ENCODE measurements at regions not wholly inside any gene's neighbourhood (a gene's known extent, or its start where the extent isn't known, plus 50 kb on each side); places are given as distances from the start of the nearest gene placed in this dataset.

GRCh38 chr22:26087816-26088215 lies 81.4 kb upstream of the SEZ6L start:
- Histone ChIP-seq H2BK15ac (ENCODE audit: low read length) (no peak overlapping the region), H3K23me2 (ENCODE audit: low read depth, low read length) (no peaks in the 10 kb centered on the region; the same call in 1 of the 2 replicates), H3K27ac (ENCODE audit: low read depth, low read length) (no peak overlapping the region), H3K79me2 (ENCODE audit: control insufficient read depth in 1 of 2, insufficient read depth in 2 of 2, low read length in 2 of 2) (no peaks in the 10 kb centered on the region), H3K4ac (replicated peaks; ENCODE audit: insufficient read length, low read depth, low read length) (no peak overlapping the region), H3K36me3 (ENCODE audit: control insufficient read depth in 2 of 4, insufficient read depth in 4 of 4, low read length in 3 of 4) (no peaks in the 10 kb centered on the region), H4K91ac (replicated peaks; ENCODE audit: insufficient read length, low read length) (no peak overlapping the region), H3K23ac (ENCODE audit: insufficient read length) (no peak overlapping the region), H4K20me1 (replicated peaks in 1 of 2; ENCODE audit: control insufficient read depth in 1 of 2, insufficient read depth in 2 of 2, low read length in 2 of 2) (no peaks in the 10 kb centered on the region), H3K18ac (ENCODE audit: extremely low read depth, low read length) (no peak overlapping the region), H4K8ac (ENCODE audit: extremely low read depth, insufficient read depth, low read length) (no peak overlapping the region), H3K9me3 (ENCODE audit: insufficient read depth in 2 of 2, low read depth in 1 of 2, low read length in 1 of 2) (no peaks in the 10 kb centered on the region), H3K79me1 (ENCODE audit: low read depth, low read length) (no peaks in the 10 kb centered on the region), H3K4me2 (ENCODE audit: insufficient read depth in 1 of 2, low read depth in 2 of 2, low read length in 2 of 2) (no peak overlapping the region), H4K5ac (ENCODE audit: insufficient read length, low read depth, low read length) (no peak overlapping the region), H2AK5ac (ENCODE audit: low read depth, low read length) (no peak overlapping the region), H2BK20ac (ENCODE audit: low read length) (no peak overlapping the region), H3K4me1 (replicated peaks in 1 of 4; ENCODE audit: control insufficient read depth in 3 of 4, insufficient read depth in 4 of 4, low read length in 3 of 4) (no peaks in the 10 kb centered on the region), H3K9ac (replicated peaks in 1 of 4; ENCODE audit: extremely low read depth in 1 of 4, low read depth in 3 of 4, low read length in 3 of 4) (no peak overlapping the region), H3K14ac (ENCODE audit: insufficient read length) (no peak overlapping the region), H2BK12ac (ENCODE audit: low read depth, low read length) (no peak overlapping the region), H3K27me3 (replicated peaks in 1 of 4; ENCODE audit: control insufficient read depth in 3 of 4, extremely low read depth in 1 of 4, insufficient read depth in 3 of 4, low read length in 3 of 4) (peaks cover 0 to 3% (median 0%) of the 10 kb centered on the region in 4 experiments; a peak in 2 of 7 replicates), H3K4me3 (ENCODE audit: extremely low read depth in 1 of 4, insufficient read depth in 2 of 4, low read depth in 3 of 4, low read length in 4 of 4) (no peak overlapping the region), H2BK120ac (replicated peaks; ENCODE audit: low read depth, low read length) (no peak overlapping the region), H2AFZ (ENCODE audit: low read length) (no peak overlapping the region), H3K56ac (replicated peaks; ENCODE audit: insufficient read length, low read depth, low read length) (no peak overlapping the region), H2BK5ac (ENCODE audit: low read depth, low read length) (no peak overlapping the region)
- ChIA-PET POLR2A (ENCODE audit: partially characterized antibody) (no interaction called here), CTCF (ENCODE audit: partially characterized antibody) (interaction anchor here (0.9 kb wide), 1 partner anchor 278 kb away, joined by 3 read pairs; no protein-coding TSS in a partner anchor)
- no peak for FAIRE-seq
- DNase-seq (ENCODE audit: low read depth in 1 of 2, low spot score in 2 of 2), result no peak
- no peak for TF ChIP-seq CHD1 (IDR thresholded peaks at IDR 0.05; ENCODE audit: low read depth, low read length)
- TF ChIP-seq TCF12 (IDR thresholded peaks at IDR 0.05; ENCODE audit: low read depth, low read length), result no peak
- TF ChIP-seq JUN (IDR thresholded peaks at IDR 0.05; ENCODE audit: low read depth, low read length), result no peak
- no peak for TF ChIP-seq RNF2 (IDR thresholded peaks at IDR 0.05; ENCODE audit: borderline replicate concordance, low read depth, low read length, missing control alignments, poor library complexity, severe bottlenecking)
- TF ChIP-seq KDM1A (IDR thresholded peaks at IDR 0.05; ENCODE audit: borderline replicate concordance, low read length), result no peak
- TF ChIP-seq BRCA1 (IDR thresholded peaks at IDR 0.05; ENCODE audit: low read depth, low read length), result no peak
- TF ChIP-seq PHF8 (conservative IDR thresholded peaks at IDR 0.05; ENCODE audit: low read depth, low read length), result no peak
- TF ChIP-seq RAD21 (IDR thresholded peaks at IDR 0.05 in 1 of 2, conservative IDR thresholded peaks at IDR 0.05 in 1 of 2; ENCODE audit: low read depth in 2 of 2, low read length in 2 of 2), result no peak
- no peak for TF ChIP-seq KDM5A (IDR thresholded peaks at IDR 0.05; ENCODE audit: low read length)
- TF ChIP-seq SP4 (IDR thresholded peaks at IDR 0.05; ENCODE audit: low read length), result no peak
- no peak for TF ChIP-seq SP2 (IDR thresholded peaks at IDR 0.05; ENCODE audit: low read length)
- no peak for TF ChIP-seq TEAD4 (IDR thresholded peaks at IDR 0.05; ENCODE audit: low read depth, low read length)
- no peak for TF ChIP-seq CREB1 (IDR thresholded peaks at IDR 0.05)
- WGBS, 2 experiments (ENCODE audit: extremely low coverage in 1 of 2, insufficient coverage in 1 of 2, insufficient read length in 1 of 2, insufficient replicate concordance in 2 of 2, low coverage in 1 of 2, low lambda C conversion rate in 2 of 2, missing lambda C conversion rate in 1 of 2), result 89% methylated on average over 8 of the region's 8 CpGs; no CpG with 5 or more reads in 1 of the 2 experiments
